ENCODE measurements at regions not wholly inside any gene's neighbourhood (a gene's known extent, or its start where the extent isn't known, plus 50 kb on each side); places are given as distances from the start of the nearest gene placed in this dataset.
"Not testable (repeated sequence)": the region's sequence is repeated elsewhere in the genome, so short reads cannot be mapped to it uniquely, and the experiment has no call there.

DNA sequence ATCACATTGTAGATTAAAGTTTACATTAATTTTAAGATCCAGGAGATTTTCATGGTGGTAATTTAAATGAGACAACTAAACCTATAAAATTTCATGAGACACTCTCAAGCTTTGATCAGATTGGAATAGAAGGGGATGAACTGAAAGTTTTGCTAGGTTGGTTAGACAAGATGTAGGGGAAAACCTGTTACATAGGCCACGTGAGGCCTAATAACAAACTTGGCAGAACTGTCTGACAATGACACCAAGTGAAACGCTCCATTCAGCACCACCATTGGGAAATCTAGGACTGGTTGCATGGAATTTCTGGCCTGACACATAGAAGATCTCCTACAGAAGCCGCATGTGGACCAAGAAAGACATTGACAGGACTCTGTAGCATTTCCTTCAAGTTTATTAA lies 87.8 kb upstream of the SLC39A10 start:
- no peak overlapping the region for H3K4me3 ChIP-seq (replicated peaks in 1 of 3; ENCODE audit: insufficient read depth in 1 of 3, low read depth in 1 of 3, low read length in 3 of 3)
- dilution Hi-C loops (cut with MboI; ENCODE audit: extremely low pct_ligation_motif_present, low sequenced_read_pairs) (no loop called here), intact Hi-C loops (cut with micrococcal nuclease) (no loop called here)
- no peak for FAIRE-seq
- no peaks in the 10 kb centered on the region for H3K79me2 ChIP-seq (ENCODE audit: control insufficient read depth, insufficient read depth, low read length)
- H3K27ac ChIP-seq (ENCODE audit: insufficient read depth, low read depth, low read length): no peak overlapping the region
- no peaks in the 10 kb centered on the region for H3K36me3 ChIP-seq (ENCODE audit: control insufficient read depth in 2 of 2, extremely low read depth in 1 of 2, insufficient read depth in 2 of 2, low read length in 2 of 2)
- H3K9me3 ChIP-seq (replicated peaks; ENCODE audit: control insufficient read depth, insufficient read depth, low read length): no peaks in the 10 kb centered on the region
- H3K27me3 ChIP-seq (ENCODE audit: control insufficient read depth in 2 of 2, insufficient read depth in 2 of 2, low read length in 2 of 2): no peaks in the 10 kb centered on the region
- no peak overlapping the region for H3K4me2 ChIP-seq (ENCODE audit: insufficient read depth, low read length)
- no peak overlapping the region for H2AFZ ChIP-seq (ENCODE audit: low read depth, low read length)
- TF ChIP-seq CTCF (IDR thresholded peaks at IDR 0.05; ENCODE audit: extremely low read depth in 1 of 2, insufficient read depth in 1 of 2, low read depth in 1 of 2, low read length in 2 of 2): no peak
- no peak for TF ChIP-seq MYC (IDR thresholded peaks at IDR 0.05; ENCODE audit: low read depth, low read length)
- TF ChIP-seq GATA2 (IDR thresholded peaks at IDR 0.05; ENCODE audit: insufficient read depth, insufficient read length, low read depth, low read length): no peak
- TF ChIP-seq EZH2 (IDR thresholded peaks at IDR 0.05; ENCODE audit: borderline replicate concordance, low read depth, low read length, severe bottlenecking): no peak
- TF ChIP-seq FOS (IDR thresholded peaks at IDR 0.05; ENCODE audit: borderline replicate concordance, insufficient read depth, low read length): no peak
- no peak for TF ChIP-seq POLR2A (IDR thresholded peaks at IDR 0.05; ENCODE audit: low read depth, low read length)
- TF ChIP-seq JUN (IDR thresholded peaks at IDR 0.05; ENCODE audit: borderline replicate concordance, insufficient read depth, insufficient read length, low read depth): no peak
- no peak for TF ChIP-seq MAX (IDR thresholded peaks at IDR 0.05; ENCODE audit: insufficient read depth, insufficient read length)
- TF ChIP-seq POLR2AphosphoS5 (IDR thresholded peaks at IDR 0.05; ENCODE audit: insufficient read depth, low read depth, low read length): no peak
- DNase-seq (ENCODE audit: low read depth, low spot score): no peak
- no peaks in the 10 kb centered on the region for H4K20me1 ChIP-seq (replicated peaks; ENCODE audit: control insufficient read depth, extremely low read depth, insufficient read depth, low read length)
- H3K9me1 ChIP-seq (replicated peaks; ENCODE audit: control insufficient read depth, extremely low read depth, insufficient read depth, low read length): no peaks in the 10 kb centered on the region
- no peaks in the 10 kb centered on the region for H3K4me1 ChIP-seq (ENCODE audit: control insufficient read depth, extremely low read depth, insufficient read depth, low read length)
- ChIA-PET CTCF (interaction anchor here (0.9 to 1.2 kb wide), 2 partner anchors 26 to 369 kb away, joined by 3 read pairs; no protein-coding TSS in a partner anchor), POLR2A (no interaction called here)
- no peak overlapping the region for H3K9ac ChIP-seq (replicated peaks; ENCODE audit: extremely low read depth, insufficient read depth, low read length)
- BruUV-seq (replicated peaks): no TSS peak

- dilution Hi-C loops (cut with MboI; ENCODE audit: extremely low pct_ligation_motif_present, low sequenced_read_pairs); H3K79me2 ChIP-seq (ENCODE audit: control insufficient read depth, insufficient read depth, low read length); H4K20me1 ChIP-seq (replicated peaks; ENCODE audit: control insufficient read depth, extremely low read depth, insufficient read depth, low read length); DNase-seq (ENCODE audit: low read depth, low spot score); H3K9me1 ChIP-seq (replicated peaks; ENCODE audit: control insufficient read depth, extremely low read depth, insufficient read depth, low read length); H3K27ac ChIP-seq (ENCODE audit: insufficient read depth, low read depth, low read length); FAIRE-seq; POLR2A ChIA-PET; H2AFZ ChIP-seq (ENCODE audit: low read depth, low read length); H3K4me2 ChIP-seq (ENCODE audit: insufficient read depth, low read length); H3K4me1 ChIP-seq (ENCODE audit: control insufficient read depth, extremely low read depth, insufficient read depth, low read length); H3K9ac ChIP-seq (replicated peaks; ENCODE audit: extremely low read depth, insufficient read depth, low read length); intact Hi-C loops (cut with micrococcal nuclease); H3K9me3 ChIP-seq (replicated peaks; ENCODE audit: control insufficient read depth, insufficient read depth, low read length); H3K27me3 ChIP-seq (ENCODE audit: control insufficient read depth in 2 of 2, insufficient read depth in 2 of 2, low read length in 2 of 2); H3K4me3 ChIP-seq (replicated peaks in 1 of 3; ENCODE audit: insufficient read depth in 1 of 3, low read depth in 1 of 3, low read length in 3 of 3); H3K36me3 ChIP-seq (ENCODE audit: control insufficient read depth in 2 of 2, extremely low read depth in 1 of 2, insufficient read depth in 2 of 2, low read length in 2 of 2); BruUV-seq (replicated peaks): not testable (repeated sequence)
- CTCF ChIA-PET: interaction anchor here (1.5 to 1.8 kb wide), 2 partner anchors 10 to 12 kb away, joined by 3 to 4 read pairs; no protein-coding TSS in a partner anchor
These were observed 92.3 kb upstream of the SLC39A10 start for GRCh38 chr2:195564625-195565135.

Data from endothelial cell of umbilical vein (primary cell).